Dendritic cell treated with granulocyte-macrophage colony-stimulating factor and Interleukin-4, amounts not matched to agents 40 ng/mL and 50 ng/mL, for 4 days (primary cell): ENCODE measurements at regions not wholly inside any gene's neighbourhood (a gene's known extent, or its start where the extent isn't known, plus 50 kb on each side); places are given as distances from the start of the nearest gene placed in this dataset.

ENCODE experiments used
- H3K27ac Mint-ChIP-seq: one replicate; pipeline ENCODE4 v1.8.0; 2022; ENCODE audit warnings: mild to moderate bottlenecking, mixed read lengths
- H3K27me3 Mint-ChIP-seq: one replicate; pipeline ENCODE4 v1.8.0; 2022; ENCODE audit warnings: mild to moderate bottlenecking, mixed read lengths
- H3K36me3 Mint-ChIP-seq: one replicate; pipeline ENCODE4 v1.8.0; 2022; ENCODE audit warnings: low read depth, mixed read lengths
- H3K4me1 Mint-ChIP-seq: one replicate; pipeline ENCODE4 v1.8.0; 2022; ENCODE audit warnings: low read depth, mixed read lengths
- H3K4me3 Mint-ChIP-seq: one replicate; pipeline ENCODE4 v1.8.0; 2022; ENCODE audit warnings: mild to moderate bottlenecking, moderate library complexity, mixed read lengths
- H3K9me3 Mint-ChIP-seq: one replicate; pipeline ENCODE4 v1.8.0; 2022; ENCODE audit warnings: mixed read lengths
- intact Hi-C: fragments of 100-400 bp; cut with micrococcal nuclease; formaldehyde crosslinking; loops from one replicate; pipeline ENCODE4 v1.15.0; 2022

- Mint-ChIP-seq H3K9me3 (peaks cover under 1% of the 10 kb centered on the region), H3K27me3 (peaks cover 80% of the 10 kb centered on the region), H3K4me3 (no peak overlapping the region), H3K27ac (no peak overlapping the region), H3K4me1 (peaks cover 13% of the 10 kb centered on the region), H3K36me3 (no peaks in the 10 kb centered on the region)
- intact Hi-C loops: no loop called here
Observed at GRCh38 chr2:45171136-45171501, 161.9 kb upstream of the SIX2 start.

GRCh38 chr2:45170191-45171135, 161.2 kb upstream of the SIX2 start:
- Mint-ChIP-seq H3K9me3 (no peaks in the 10 kb centered on the region), H3K4me1 (peaks cover 13% of the 10 kb centered on the region), H3K4me3 (no peak overlapping the region), H3K27me3 (peaks cover 82% of the 10 kb centered on the region), H3K27ac (no peak overlapping the region), H3K36me3 (no peaks in the 10 kb centered on the region)
- intact Hi-C loops: no loop called here

DNA sequence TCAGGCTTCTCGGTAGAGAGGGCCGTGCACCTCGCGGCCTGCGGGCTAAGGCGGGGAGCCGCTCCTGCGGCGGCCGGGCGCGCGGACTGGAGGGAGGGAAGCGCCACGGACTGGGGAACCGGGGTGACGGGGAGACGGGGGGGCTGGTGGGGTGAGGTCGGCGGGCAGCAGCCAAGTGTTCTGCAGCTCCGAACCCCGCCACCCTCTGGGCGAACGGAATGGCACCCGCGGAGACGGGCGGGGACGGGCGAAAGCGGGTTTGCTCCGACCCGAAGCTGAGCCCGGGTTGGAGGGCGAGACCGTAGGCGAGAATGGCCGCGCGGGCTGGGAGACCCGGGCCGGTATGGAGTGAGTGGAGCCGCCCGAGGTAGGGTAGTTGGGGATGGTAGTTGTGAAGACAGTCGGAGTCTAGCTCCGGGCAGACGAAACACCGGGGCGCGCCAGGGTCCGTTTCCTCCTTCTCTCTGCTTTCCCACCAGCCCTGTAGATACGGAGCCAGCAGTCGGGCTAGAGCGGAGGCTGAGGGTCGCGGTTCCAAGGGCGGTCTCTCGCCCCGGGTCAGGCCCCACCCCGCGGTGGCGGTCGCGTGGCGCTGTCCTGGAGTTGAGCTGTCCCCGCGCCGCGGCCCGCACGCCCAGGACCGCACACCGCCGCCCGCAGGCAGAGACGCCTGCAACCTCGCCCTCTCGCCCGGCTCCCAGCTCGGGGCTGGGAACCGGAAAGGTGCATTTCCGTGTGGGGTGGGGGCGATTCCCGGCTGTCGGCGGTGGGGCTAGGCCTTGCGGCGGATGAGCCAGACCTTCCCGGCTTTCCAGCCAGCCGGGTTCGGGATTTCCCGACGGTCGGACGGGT, 160.3 kb upstream of the SIX2 start:
- Mint-ChIP-seq H3K36me3 (no peaks in the 10 kb centered on the region), H3K4me3 (peak overlapping the region; percentile 67), H3K27me3 (peaks cover 82% of the 10 kb centered on the region), H3K4me1 (peaks cover 13% of the 10 kb centered on the region), H3K27ac (no peak overlapping the region), H3K9me3 (no peaks in the 10 kb centered on the region)
- intact Hi-C loops: no loop called here

GRCh38 chr2:45168711-45169338, 159.6 kb upstream of the SIX2 start:
- intact Hi-C loops: no loop called here
- Mint-ChIP-seq H3K9me3 (no peaks in the 10 kb centered on the region), H3K36me3 (no peaks in the 10 kb centered on the region), H3K4me3 (peak overlapping the region; percentile 67), H3K27me3 (peaks cover 82% of the 10 kb centered on the region), H3K27ac (no peak overlapping the region), H3K4me1 (peaks cover 13% of the 10 kb centered on the region)

DNA sequence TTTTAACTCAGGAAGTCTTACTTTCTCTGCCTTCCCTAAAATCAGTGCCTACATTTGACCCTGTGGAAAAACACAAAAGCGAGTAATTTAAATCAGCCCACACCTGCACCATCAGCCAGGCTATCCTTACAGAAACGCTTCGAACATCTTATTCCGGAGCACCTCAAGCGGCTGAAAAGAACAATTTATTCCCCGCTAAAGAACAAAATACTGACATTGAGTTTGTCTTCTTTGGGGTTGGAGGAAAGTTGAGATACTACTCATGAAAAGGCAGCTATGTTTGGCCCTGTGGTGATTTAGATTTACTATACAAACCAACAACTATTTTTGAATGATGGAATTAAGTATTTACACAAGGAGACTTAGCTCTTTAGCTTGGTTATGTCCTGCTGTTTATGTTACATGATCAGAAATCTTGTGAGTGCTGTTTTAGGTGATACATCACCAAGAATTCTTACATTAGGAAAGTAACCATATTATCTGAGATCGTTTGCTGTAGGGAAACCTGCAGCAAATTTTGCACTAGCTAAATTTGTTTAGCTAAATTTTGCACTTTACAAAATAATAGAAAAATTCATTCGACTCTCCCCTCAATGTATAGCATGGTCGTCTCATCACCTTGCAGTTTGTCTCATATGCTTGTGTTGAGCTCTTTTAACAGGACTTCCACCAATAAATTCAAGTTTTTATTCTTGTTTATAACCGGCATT, 158.8 kb upstream of the SIX2 start:
- intact Hi-C loops: no loop called here
- Mint-ChIP-seq H3K4me3 (no peak overlapping the region), H3K4me1 (peaks cover 13% of the 10 kb centered on the region)

DNA sequence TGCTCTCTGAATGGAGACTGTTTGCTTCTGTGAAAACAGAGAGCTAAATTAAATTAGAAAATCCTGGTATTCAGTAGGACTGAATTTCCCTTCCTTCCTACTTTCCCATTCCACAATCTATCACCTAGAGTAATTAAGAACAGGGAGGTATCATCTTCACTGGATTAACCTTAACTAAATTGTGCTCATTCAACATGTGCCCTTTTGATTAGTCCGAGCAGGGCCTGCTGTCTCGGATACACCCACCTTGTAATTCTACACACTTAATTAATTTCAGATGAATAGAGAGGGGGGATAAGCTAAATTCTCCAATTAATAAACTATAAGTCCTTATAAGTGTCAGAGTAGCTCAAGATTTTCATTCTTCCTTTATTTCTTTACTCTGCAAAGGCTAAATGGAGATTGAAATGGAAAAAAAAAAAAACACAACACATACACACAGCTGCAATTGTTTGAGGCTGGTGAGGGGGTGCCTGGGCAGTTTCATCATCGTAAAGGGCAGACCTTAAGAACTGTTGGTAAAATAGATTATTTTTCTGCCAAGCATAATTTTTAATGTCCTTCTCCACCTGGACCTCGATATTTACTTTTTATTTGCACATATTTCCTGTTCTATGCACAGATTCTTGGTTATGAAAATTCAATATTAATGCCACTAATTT, 157.1 kb upstream of the SIX2 start:
- H3K4me3 Mint-ChIP-seq: no peak overlapping the region
- intact Hi-C loops: no loop called here
- no peak overlapping the region for H3K27ac Mint-ChIP-seq
- no peaks in the 10 kb centered on the region for H3K9me3 Mint-ChIP-seq
- H3K36me3 Mint-ChIP-seq: no peaks in the 10 kb centered on the region
- H3K4me1 Mint-ChIP-seq: peaks cover 13% of the 10 kb centered on the region
- H3K27me3 Mint-ChIP-seq: peaks cover 84% of the 10 kb centered on the region

More for the DNA sequence above, 158.8 kb upstream of the SIX2 start:
- Mint-ChIP-seq H3K36me3 (no peaks in the 10 kb centered on the region), H3K27me3 (peaks cover 82% of the 10 kb centered on the region), H3K27ac (no peak overlapping the region), H3K9me3 (no peaks in the 10 kb centered on the region)

DNA sequence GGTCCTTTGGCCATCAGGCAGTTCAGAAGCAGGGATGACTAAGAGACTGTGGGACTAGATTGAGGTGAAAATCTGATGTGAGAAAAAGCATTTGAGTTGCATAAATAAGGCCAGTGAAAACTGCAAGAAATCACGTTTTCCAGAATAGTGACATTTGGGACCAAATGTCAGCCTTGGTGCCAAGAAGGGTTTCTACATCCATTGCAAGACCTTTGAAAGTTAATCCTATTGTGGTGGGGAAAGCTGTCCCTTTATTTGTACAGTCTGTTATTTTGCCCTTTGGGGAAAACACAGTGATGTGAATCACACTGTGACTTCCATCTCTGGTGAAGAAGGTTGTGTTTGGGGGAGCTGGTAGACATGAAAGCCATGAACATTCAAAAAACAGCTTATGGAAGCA, 153.5 kb upstream of the SIX2 start:
- Mint-ChIP-seq H3K9me3 (no peaks in the 10 kb centered on the region), H3K27ac (no peak overlapping the region), H3K27me3 (peaks cover 62% of the 10 kb centered on the region), H3K36me3 (no peaks in the 10 kb centered on the region), H3K4me3 (no peak overlapping the region), H3K4me1 (no peaks in the 10 kb centered on the region)
- intact Hi-C loops: no loop called here

GRCh38 chr2:45156605-45157004, 147.4 kb upstream of the SIX2 start:
- H3K4me1 Mint-ChIP-seq: no peaks in the 10 kb centered on the region
- intact Hi-C loops: no loop called here

DNA sequence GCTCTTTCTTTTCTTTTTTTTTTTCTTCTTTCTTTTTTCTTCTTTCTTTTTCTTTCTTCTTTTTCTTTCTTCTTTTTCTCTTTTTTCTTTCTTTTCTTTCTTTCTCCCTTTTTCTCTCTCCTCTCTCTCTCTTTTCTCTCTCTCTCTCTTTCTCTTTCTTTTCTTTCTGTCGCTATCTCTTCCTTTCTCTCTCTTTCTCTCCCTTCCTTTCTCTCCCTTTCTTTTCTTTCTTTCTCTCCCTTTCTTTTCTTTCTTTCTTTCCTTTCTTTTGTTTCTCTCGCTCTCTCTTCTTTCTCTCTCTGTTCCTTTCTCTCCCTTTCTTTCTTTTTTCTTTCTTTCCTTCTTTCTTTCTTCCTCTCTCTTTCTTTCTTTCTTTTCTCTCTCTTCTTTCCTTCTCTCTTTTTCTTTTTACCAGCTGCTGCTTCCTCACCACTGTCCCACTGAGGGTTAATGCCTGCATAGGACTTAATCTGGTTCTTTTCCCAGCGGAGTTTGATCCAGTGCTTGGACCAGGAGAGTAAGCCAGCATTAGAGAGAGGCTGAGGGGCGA, 145.4 kb upstream of the SIX2 start:
- intact Hi-C loops: no loop called here
- H3K4me3 Mint-ChIP-seq: no peak overlapping the region
- H3K36me3 Mint-ChIP-seq: no peaks in the 10 kb centered on the region
- H3K27ac Mint-ChIP-seq: no peak overlapping the region
- peaks cover 16% of the 10 kb centered on the region for H3K9me3 Mint-ChIP-seq
- no peaks in the 10 kb centered on the region for H3K4me1 Mint-ChIP-seq
- H3K27me3 Mint-ChIP-seq: peaks cover 16% of the 10 kb centered on the region

More at GRCh38 chr2:45156605-45157004, 147.4 kb upstream of the SIX2 start:
- Mint-ChIP-seq H3K27ac (no peak overlapping the region), H3K36me3 (no peaks in the 10 kb centered on the region), H3K4me3 (no peak overlapping the region), H3K9me3 (no peaks in the 10 kb centered on the region), H3K27me3 (peaks cover 22% of the 10 kb centered on the region)

GRCh38 chr2:45154144-45154543, 144.9 kb upstream of the SIX2 start:
- Mint-ChIP-seq H3K4me3 (no peak overlapping the region), H3K36me3 (no peaks in the 10 kb centered on the region), H3K27ac (no peak overlapping the region), H3K9me3 (peaks cover 16% of the 10 kb centered on the region), H3K27me3 (peaks cover 12% of the 10 kb centered on the region), H3K4me1 (no peaks in the 10 kb centered on the region)
- intact Hi-C loops: no loop called here

DNA sequence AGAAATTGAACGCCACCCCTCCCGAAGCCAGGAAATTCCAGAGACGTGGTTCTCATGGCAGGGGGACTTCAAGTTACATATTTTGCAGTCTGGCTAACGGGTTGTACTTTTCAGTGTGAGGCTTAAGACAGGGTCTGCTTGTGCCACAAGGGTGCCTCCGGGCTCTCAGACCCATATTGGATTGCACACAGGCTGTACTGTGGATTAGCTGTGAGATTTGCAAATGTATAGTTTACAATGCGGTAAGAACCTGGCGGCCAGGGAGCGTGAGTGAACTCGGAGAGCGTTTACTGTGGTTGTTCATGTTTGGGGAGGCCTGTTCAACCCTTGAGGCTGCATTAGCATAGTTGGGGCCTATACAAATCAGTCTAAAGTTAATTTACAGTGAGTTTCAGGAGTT, 143.9 kb upstream of the SIX2 start:
- no peaks in the 10 kb centered on the region for H3K36me3 Mint-ChIP-seq
- intact Hi-C loops: no loop called here
- peaks cover 16% of the 10 kb centered on the region for H3K9me3 Mint-ChIP-seq
- H3K4me1 Mint-ChIP-seq: no peaks in the 10 kb centered on the region
- H3K27ac Mint-ChIP-seq: no peak overlapping the region
- peaks cover 15% of the 10 kb centered on the region for H3K27me3 Mint-ChIP-seq
- H3K4me3 Mint-ChIP-seq: no peak overlapping the region

DNA sequence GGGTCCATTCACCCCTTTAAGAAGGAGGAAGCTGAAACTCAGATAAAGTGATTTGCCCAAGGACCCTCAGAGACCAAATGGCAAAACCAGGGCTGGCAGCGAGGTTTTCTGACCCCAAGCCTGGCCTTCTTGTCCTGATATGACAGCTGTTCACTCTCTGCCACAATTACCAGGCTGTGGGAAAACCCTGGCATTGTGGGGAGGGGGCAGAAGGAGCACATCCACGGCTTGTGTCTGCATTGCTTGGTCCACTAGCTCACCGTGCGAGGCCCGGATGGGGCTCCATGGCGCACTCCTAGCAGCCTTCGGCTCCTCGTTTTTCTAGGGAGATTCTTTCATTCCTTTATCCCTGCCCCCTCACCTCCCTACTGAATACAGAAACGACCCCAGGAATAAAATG, 143.4 kb upstream of the SIX2 start:
- H3K4me3 Mint-ChIP-seq: no peak overlapping the region
- peaks cover 19% of the 10 kb centered on the region for H3K27me3 Mint-ChIP-seq
- no peak overlapping the region for H3K27ac Mint-ChIP-seq
- intact Hi-C loops: no loop called here
- no peaks in the 10 kb centered on the region for H3K4me1 Mint-ChIP-seq
- H3K9me3 Mint-ChIP-seq: peaks cover 16% of the 10 kb centered on the region
- no peaks in the 10 kb centered on the region for H3K36me3 Mint-ChIP-seq
